BLaER1 treated with 17β-estradiol and CSF1 and Interleukin-3, amounts not matched to agents 10 nM and 100 nM (cell line): ENCODE measurements at regions not wholly inside any gene's neighbourhood (a gene's known extent, or its start where the extent isn't known, plus 50 kb on each side); places are given as distances from the start of the nearest gene placed in this dataset.

Experiments
- H3K27ac ChIP-seq, 11 experiments: shearing (Covaris generic); formaldehyde crosslinking; 2 replicates each; pipeline ENCODE4 v1.8.1; 2022
- H3K27me3 ChIP-seq, 11 experiments: shearing (Covaris generic); formaldehyde crosslinking; 2 replicates each; pipeline ENCODE4 v1.8.1; 2022
- H3K36me3 ChIP-seq, 11 experiments: shearing (Covaris generic); formaldehyde crosslinking; 2 replicates each; pipeline ENCODE4 v1.8.1; 2022
- H3K4me1 ChIP-seq, 10 experiments: shearing (Covaris generic); formaldehyde crosslinking; 2 replicates each; pipeline ENCODE4 v1.8.1; 2022
- H3K4me2 ChIP-seq, 11 experiments: shearing (Covaris generic); formaldehyde crosslinking; 2 replicates each; pipeline ENCODE4 v1.8.1; 2022
- H3K4me3 ChIP-seq, 10 experiments: shearing (Covaris generic); formaldehyde crosslinking; 2 replicates each; pipeline ENCODE4 v1.8.1; 2022
- H3K9ac ChIP-seq, 11 experiments: shearing (Covaris generic); formaldehyde crosslinking; 2 replicates each; pipeline ENCODE4 v1.8.1; 2022
- H3K9me3 ChIP-seq, 11 experiments: shearing (Covaris generic); formaldehyde crosslinking; replicated peaks in 1 of 11; 2 replicates each; pipeline ENCODE4 v1.8.1; 2022
- H4K20me1 ChIP-seq, 11 experiments: shearing (Covaris generic); formaldehyde crosslinking; 2 replicates each; pipeline ENCODE4 v1.8.1; 2022
- Cebpa-rat ChIP-seq, 11 experiments: shearing (Covaris generic); IDR thresholded peaks; 2 replicates each; pipeline ENCODE4 v1.8.1; 2022

GRCh38 chr3:63026722-63027121 lies 151.5 kb upstream of the CADPS start:
- no peak for TF ChIP-seq Cebpa-rat (IDR thresholded peaks at IDR 0.05)
- Histone ChIP-seq H3K27me3 (no peaks in the 10 kb centered on the region), H4K20me1 (no peaks in the 10 kb centered on the region), H3K27ac (no peak overlapping the region), H3K4me3 (no peak overlapping the region), H3K4me2 (no peak overlapping the region), H3K36me3 (no peaks in the 10 kb centered on the region), H3K9ac (no peak overlapping the region), H3K4me1 (peaks cover 0 to 12% (median 0%) of the 10 kb centered on the region in 10 experiments; a peak in 2 of 20 replicates), H3K9me3 (peaks cover 0 to 4% (median 0%) of the 10 kb centered on the region in 11 experiments; a peak in 2 of 22 replicates)

- Histone ChIP-seq H3K27me3 (no peaks in the 10 kb centered on the region), H3K4me1 (0 out of 20 replicates have a peak, but pooled peaks cover 0 to 4% (median 0%) of the 10 kb centered on the region in 10 experiments), H3K4me2 (no peak overlapping the region), H4K20me1 (no peaks in the 10 kb centered on the region), H3K9me3 (peaks cover 0 to 4% (median 0%) of the 10 kb centered on the region in 11 experiments; a peak in 2 of 22 replicates), H3K9ac (no peak overlapping the region), H3K27ac (no peak overlapping the region), H3K36me3 (no peaks in the 10 kb centered on the region), H3K4me3 (no peak overlapping the region)
- no peak for TF ChIP-seq Cebpa-rat (IDR thresholded peaks at IDR 0.05)
Observed at GRCh38 chr3:63029326-63029725, 154.1 kb upstream of the CADPS start.

GRCh38 chr3:63029921-63030320 lies 154.7 kb upstream of the CADPS start:
- H3K9me3 ChIP-seq = peaks cover 0 to 4% (median 0%) of the 10 kb centered on the region in 11 experiments; a peak in 2 of 22 replicates
- H3K9ac ChIP-seq = no peak overlapping the region
- TF ChIP-seq Cebpa-rat (IDR thresholded peaks at IDR 0.05) = no peak
- no peak overlapping the region for H3K27ac ChIP-seq
- no peaks in the 10 kb centered on the region for H4K20me1 ChIP-seq
- 0 out of 20 replicates have a peak, but pooled peaks cover 0 to 4% (median 0%) of the 10 kb centered on the region in 10 experiments for H3K4me1 ChIP-seq
- no peaks in the 10 kb centered on the region for H3K27me3 ChIP-seq
- H3K4me3 ChIP-seq = no peak overlapping the region
- no peaks in the 10 kb centered on the region for H3K36me3 ChIP-seq
- no peak overlapping the region for H3K4me2 ChIP-seq

GRCh38 chr3:63030666-63031065 lies 155.4 kb upstream of the CADPS start:
- H3K9me3 ChIP-seq = peaks cover 0 to 4% (median 0%) of the 10 kb centered on the region in 11 experiments; a peak in 2 of 22 replicates
- TF ChIP-seq Cebpa-rat (IDR thresholded peaks at IDR 0.05) = no peak
- no peak overlapping the region for H3K27ac ChIP-seq
- H3K4me3 ChIP-seq = no peak overlapping the region
- 0 out of 20 replicates have a peak, but pooled peaks cover 0 to 4% (median 0%) of the 10 kb centered on the region in 10 experiments for H3K4me1 ChIP-seq
- H3K27me3 ChIP-seq = no peaks in the 10 kb centered on the region
- no peak overlapping the region for H3K4me2 ChIP-seq
- H4K20me1 ChIP-seq = no peaks in the 10 kb centered on the region
- H3K36me3 ChIP-seq = no peaks in the 10 kb centered on the region
- no peak overlapping the region for H3K9ac ChIP-seq

- H3K9me3 ChIP-seq = no peaks in the 10 kb centered on the region
- no peak overlapping the region for H3K27ac ChIP-seq
- H3K9ac ChIP-seq = no peak overlapping the region
- no peaks in the 10 kb centered on the region for H4K20me1 ChIP-seq
- H3K4me3 ChIP-seq = no peak overlapping the region
- TF ChIP-seq Cebpa-rat (IDR thresholded peaks at IDR 0.05) = no peak
- H3K27me3 ChIP-seq = no peaks in the 10 kb centered on the region
- no peak overlapping the region for H3K4me2 ChIP-seq
- H3K4me1 ChIP-seq = 0 out of 20 replicates have a peak, but pooled peaks cover 0 to 4% (median 0%) of the 10 kb centered on the region in 10 experiments
- H3K36me3 ChIP-seq = no peaks in the 10 kb centered on the region
Observed at GRCh38 chr3:63032881-63033280, 157.7 kb upstream of the CADPS start.

GRCh38 chr3:63034101-63034500 lies 158.9 kb upstream of the CADPS start:
- no peaks in the 10 kb centered on the region for H4K20me1 ChIP-seq
- no peaks in the 10 kb centered on the region for H3K27me3 ChIP-seq
- H3K4me3 ChIP-seq = no peak overlapping the region
- H3K4me2 ChIP-seq = no peak overlapping the region
- 0 out of 20 replicates have a peak, but pooled peaks cover 0 to 4% (median 0%) of the 10 kb centered on the region in 10 experiments for H3K4me1 ChIP-seq
- no peaks in the 10 kb centered on the region for H3K36me3 ChIP-seq
- no peak overlapping the region for H3K9ac ChIP-seq
- H3K9me3 ChIP-seq = no peaks in the 10 kb centered on the region
- TF ChIP-seq Cebpa-rat (IDR thresholded peaks at IDR 0.05) = no peak
- H3K27ac ChIP-seq = no peak overlapping the region

- Histone ChIP-seq H3K9ac (no peak overlapping the region), H3K9me3 (no peaks in the 10 kb centered on the region), H3K4me3 (no peak overlapping the region), H3K4me2 (no peak overlapping the region), H3K4me1 (no peaks in the 10 kb centered on the region), H4K20me1 (no peaks in the 10 kb centered on the region), H3K27me3 (no peaks in the 10 kb centered on the region), H3K36me3 (no peaks in the 10 kb centered on the region), H3K27ac (no peak overlapping the region)
- TF ChIP-seq Cebpa-rat (IDR thresholded peaks at IDR 0.05) = no peak
Observed at GRCh38 chr3:63037116-63037515, 161.9 kb upstream of the CADPS start.

GRCh38 chr3:63042833-63043232 lies 167.6 kb upstream of the CADPS start:
- H3K9me3 ChIP-seq = peaks cover 0 to 10% (median 0%) of the 10 kb centered on the region in 11 experiments; a peak in 3 of 22 replicates
- no peaks in the 10 kb centered on the region for H4K20me1 ChIP-seq
- H3K9ac ChIP-seq = no peak overlapping the region
- no peak overlapping the region for H3K27ac ChIP-seq
- peaks cover 0 to 15% (median 4%) of the 10 kb centered on the region in 10 experiments; a peak in 10 of 20 replicates for H3K4me1 ChIP-seq
- H3K36me3 ChIP-seq = no peaks in the 10 kb centered on the region
- no peak for TF ChIP-seq Cebpa-rat (IDR thresholded peaks at IDR 0.05)
- no peaks in the 10 kb centered on the region for H3K27me3 ChIP-seq
- H3K4me2 ChIP-seq = no peak overlapping the region
- H3K4me3 ChIP-seq = no peak overlapping the region

GRCh38 chr3:63043631-63044030 lies 168.4 kb upstream of the CADPS start:
- no peaks in the 10 kb centered on the region for H4K20me1 ChIP-seq
- no peak for TF ChIP-seq Cebpa-rat (IDR thresholded peaks at IDR 0.05)
- H3K27ac ChIP-seq = no peak overlapping the region
- H3K4me2 ChIP-seq = no peak overlapping the region; a peak in 1 of 22 replicates
- H3K4me3 ChIP-seq = no peak overlapping the region
- no peak overlapping the region for H3K9ac ChIP-seq
- H3K36me3 ChIP-seq = no peaks in the 10 kb centered on the region
- H3K9me3 ChIP-seq = peaks cover 0 to 10% (median 0%) of the 10 kb centered on the region in 11 experiments; a peak in 3 of 22 replicates
- H3K27me3 ChIP-seq = no peaks in the 10 kb centered on the region
- peaks cover 0 to 15% (median 4%) of the 10 kb centered on the region in 10 experiments; a peak in 10 of 20 replicates for H3K4me1 ChIP-seq

GRCh38 chr3:63046152-63046551 lies 170.9 kb upstream of the CADPS start:
- no peak for TF ChIP-seq Cebpa-rat (IDR thresholded peaks at IDR 0.05)
- Histone ChIP-seq H3K4me1 (peaks cover 0 to 15% (median 4%) of the 10 kb centered on the region in 10 experiments; a peak in 10 of 20 replicates), H3K9me3 (peaks cover 0 to 10% (median 0%) of the 10 kb centered on the region in 11 experiments; a peak in 3 of 22 replicates), H3K27me3 (no peaks in the 10 kb centered on the region), H4K20me1 (no peaks in the 10 kb centered on the region), H3K27ac (no peak overlapping the region), H3K36me3 (no peaks in the 10 kb centered on the region), H3K4me2 (no peak overlapping the region), H3K4me3 (no peak overlapping the region), H3K9ac (no peak overlapping the region)
